Lower leg skin (tissue), 4 donors: ENCODE measurements at regions not wholly inside any gene's neighbourhood (a gene's known extent, or its start where the extent isn't known, plus 50 kb on each side); places are given as distances from the start of the nearest gene placed in this dataset.

Experiments
- DNase-seq, 2 donors: peaks; one replicate each; pipeline ENCODE4 v3.0.0-alpha.2; 2019; ENCODE audit warnings: low spot score in 2 of 2
- H3K4me3 ChIP-seq: fragments of 200-600 bp; sonication (generic); 2 replicates; pipeline ENCODE4 v1.5.1; 2017; ENCODE audit warnings: mild to moderate bottlenecking, low read depth; ENCODE audit not compliant: poor library complexity, severe bottlenecking
- CTCF ChIP-seq, 3 donors: fragments of 450-650 bp; IDR thresholded peaks; one replicate each; pipeline ENCODE4 v1.5.1; 2016; ENCODE audit warnings: antibody characterized with exemption in 3 of 3, mild to moderate bottlenecking in 3 of 3, moderate library complexity in 2 of 3
- POLR2A ChIP-seq, 2 donors: fragments of 450-650 bp; IDR thresholded peaks; one replicate each; pipeline ENCODE4 v1.6.1; 2016 to 2017; ENCODE audit warnings: antibody characterized with exemption in 2 of 2, mild to moderate bottlenecking in 1 of 2, moderate library complexity in 1 of 2
- WGBS, 2 donors: methylation state at CpG; one replicate each; pipeline ENCODE4 v1.1.5; 2018; 5-methylcytosine and 5-hydroxymethylcytosine counted together
- intact Hi-C: fragments of 100-400 bp; cut with DNase I; formaldehyde crosslinking; loops from one replicate; pipeline ENCODE4 v1.15.0; 2023; ENCODE audit warnings: low total_unique reads

- WGBS, 2 donors = 60 to 63% methylated on average over 5 of the region's 5 CpGs
- no peak for TF ChIP-seq CTCF (IDR thresholded peaks at IDR 0.05)
- no peak for TF ChIP-seq POLR2A (IDR thresholded peaks at IDR 0.05)
- peak in 1 of 2 donors; percentile 67 for DNase-seq
- H3K4me3 ChIP-seq = no peak overlapping the region
- intact Hi-C loops = no loop called here
Measured at GRCh38 chr11:116109228-116109627, 605.0 kb upstream of the CADM1 start.

GRCh38 chr11:116108161-116108560 is 603.9 kb upstream of the CADM1 start:
- intact Hi-C loops = no loop called here
- TF ChIP-seq CTCF (IDR thresholded peaks at IDR 0.05) (no peak), POLR2A (IDR thresholded peaks at IDR 0.05) (no peak)
- WGBS, 2 donors = 74 to 79% methylated on average over 2 of the region's 2 CpGs
- DNase-seq = peak in 1 of 2 donors; percentile 25
- H3K4me3 ChIP-seq = no peak overlapping the region

- intact Hi-C loops = no loop called here
- TF ChIP-seq CTCF (IDR thresholded peaks at IDR 0.05) (no peak), POLR2A (IDR thresholded peaks at IDR 0.05) (no peak)
- 82 to 84% methylated on average over 3 of the region's 3 CpGs for WGBS, 2 donors
- no peak overlapping the region for H3K4me3 ChIP-seq
- no peak for DNase-seq
Measured at GRCh38 chr11:116107229-116107628, 603.0 kb upstream of the CADM1 start.

- intact Hi-C loops = no loop called here
- no peak overlapping the region for H3K4me3 ChIP-seq
- TF ChIP-seq POLR2A (IDR thresholded peaks at IDR 0.05) = no peak
- no peak for TF ChIP-seq CTCF (IDR thresholded peaks at IDR 0.05)
- peak in 1 of 2 donors; percentile 43 for DNase-seq
- 68 to 72% methylated on average over 4 of the region's 4 CpGs for WGBS, 2 donors
Measured at GRCh38 chr11:116104498-116105174, 600.4 kb upstream of the CADM1 start.

- H3K4me3 ChIP-seq = no peak overlapping the region
- intact Hi-C loops = no loop called here
- TF ChIP-seq CTCF (IDR thresholded peaks at IDR 0.05) (no peak), POLR2A (IDR thresholded peaks at IDR 0.05) (no peak)
- no peak for DNase-seq
- 81 to 92% methylated on average over 3 of the region's 3 CpGs for WGBS, 2 donors
Measured at GRCh38 chr11:116101902-116102301, 597.7 kb upstream of the CADM1 start.

- intact Hi-C loops = no loop called here
- 79 to 83% methylated on average over 2 of the region's 2 CpGs for WGBS, 2 donors
- TF ChIP-seq POLR2A (IDR thresholded peaks at IDR 0.05) (no peak), CTCF (IDR thresholded peaks at IDR 0.05) (no peak)
Measured at GRCh38 chr11:116100016-116100415, 595.8 kb upstream of the CADM1 start.

More at GRCh38 chr11:116100016-116100415, 595.8 kb upstream of the CADM1 start:
- H3K4me3 ChIP-seq = no peak overlapping the region
- peak in 1 of 2 donors; percentile 62 for DNase-seq
